HCT116 (cell line): ENCODE measurements at regions not wholly inside any gene's neighbourhood (a gene's known extent, or its start where the extent isn't known, plus 50 kb on each side); places are given as distances from the start of the nearest gene placed in this dataset.
"Not testable (repeated sequence)": the region's sequence is repeated elsewhere in the genome, so short reads cannot be mapped to it uniquely, and the experiment has no call there.

Experiments used
- CTCF ChIP-seq, 3 experiments: fragments of 200-600 bp in 1 of 3; sonication (generic) in 1 of 3; IDR thresholded peaks in 2 of 3; conservative IDR thresholded peaks in 1 of 3; 2 replicates each; pipeline ENCODE4 v1.5.1; 2012 to 2017; ENCODE audit warnings: low read depth in 2 of 3, low read length in 2 of 3, antibody characterized with exemption in 1 of 3, borderline replicate concordance in 1 of 3, control low read depth in 1 of 3, mild to moderate bottlenecking in 1 of 3, mixed read lengths in 1 of 3, mixed run types in 1 of 3, moderate library complexity in 1 of 3; ENCODE audit not compliant: insufficient read depth in 1 of 3
- EGR1 ChIP-seq: IDR thresholded peaks from 2 replicates; pipeline ENCODE4 v1.6.1; 2012; ENCODE audit warnings: low read depth
- EZH2 ChIP-seq: fragments of 200-600 bp; sonication (generic); IDR thresholded peaks from 2 replicates; pipeline ENCODE4 v1.6.1; 2017; ENCODE audit warnings: antibody characterized with exemption, mixed run types
- EZH2phosphoT487 ChIP-seq: fragments of 200-600 bp; IDR thresholded peaks from 2 replicates; pipeline ENCODE4 v1.6.1; 2018; ENCODE audit warnings: antibody characterized with exemption, borderline replicate concordance
- POLR2A ChIP-seq: IDR thresholded peaks from 2 replicates; pipeline ENCODE4 v1.7.0; 2011; ENCODE audit warnings: borderline replicate concordance; ENCODE audit not compliant: insufficient read depth, insufficient read length; ENCODE audit errors: extremely low read depth
- REST ChIP-seq: IDR thresholded peaks from 2 replicates; pipeline ENCODE4 v1.6.1; 2012; ENCODE audit warnings: low read depth
- SP1 ChIP-seq: IDR thresholded peaks from 2 replicates; pipeline ENCODE4 v1.6.1; 2012; ENCODE audit warnings: low read depth
- ZFX ChIP-seq: fragments of 450-650 bp; IDR thresholded peaks from 2 replicates; pipeline ENCODE4 v1.6.1; 2017

- not testable (repeated sequence) for TF ChIP-seq CTCF (IDR thresholded peaks at IDR 0.05 in 2 of 3, conservative IDR thresholded peaks at IDR 0.05 in 1 of 3; ENCODE audit: borderline replicate concordance in 1 of 3, insufficient read depth in 1 of 3, low read depth in 2 of 3, low read length in 2 of 3); REST; ZFX; POLR2A; EZH2; EGR1; EZH2phosphoT487; SP1
Observed at GRCh38 chr22:11067937-11068336, 4460.1 kb upstream of the OR11H1 start.
